SK-N-SH (cell line): ENCODE measurements at regions not wholly inside any gene's neighbourhood (a gene's known extent, or its start where the extent isn't known, plus 50 kb on each side); places are given as distances from the start of the nearest gene placed in this dataset.

Experiments used
- EP300 ChIP-seq, 2 experiments: IDR thresholded peaks; 2 replicates each; pipeline versions ENCODE4 v1.4.0 to v1.6.1; 2012; ENCODE audit warnings: borderline replicate concordance in 1 of 2, low read depth in 1 of 2, low read length in 1 of 2
- EZH2phosphoT487 ChIP-seq: fragments of 200-600 bp; sonication (generic); IDR thresholded peaks from 2 replicates; pipeline ENCODE4 v1.6.1; 2017; ENCODE audit warnings: low read depth, mixed run types, mild to moderate bottlenecking, antibody characterized with exemption, moderate library complexity, borderline replicate concordance
- FOXJ3 ChIP-seq: sonication (generic); formaldehyde crosslinking; IDR thresholded peaks from 2 replicates; pipeline ENCODE4 v1.5.1; 2020; ENCODE audit warnings: mild to moderate bottlenecking, missing genetic modification reagents
- JUND ChIP-seq: IDR thresholded peaks from 2 replicates; pipeline ENCODE4 v1.4.0; 2012
- NFIC ChIP-seq: IDR thresholded peaks from 2 replicates; pipeline ENCODE4 v1.4.0; 2012; ENCODE audit warnings: borderline replicate concordance
- POLR2AphosphoS5 ChIP-seq: IDR thresholded peaks from 2 replicates; pipeline ENCODE4 v1.6.1; 2012; ENCODE audit warnings: low read depth, low read length
- TF ChIP-seq, protein P1 (sequence below): fragments of 200-600 bp; sonication (generic); IDR thresholded peaks from 2 replicates; pipeline ENCODE4 v1.6.1; 2017; ENCODE audit warnings: antibody characterized with exemption, mild to moderate bottlenecking, moderate library complexity
- TF ChIP-seq, protein P2 (sequence below): fragments of 150-350 bp; IDR thresholded peaks from 2 replicates; pipeline ENCODE4 v1.6.1; 2017; ENCODE audit warnings: antibody characterized with exemption, low read length, low read depth, borderline replicate concordance
- TF ChIP-seq, protein P3 (sequence below): IDR thresholded peaks from 2 replicates; pipeline ENCODE4 v1.4.0; 2012; ENCODE audit warnings: low read depth
- TF ChIP-seq, protein P4 (sequence below): IDR thresholded peaks from 2 replicates; pipeline ENCODE4 v1.6.1; 2012; ENCODE audit warnings: mild to moderate bottlenecking, low read depth, low read length, moderate library complexity

DNA sequence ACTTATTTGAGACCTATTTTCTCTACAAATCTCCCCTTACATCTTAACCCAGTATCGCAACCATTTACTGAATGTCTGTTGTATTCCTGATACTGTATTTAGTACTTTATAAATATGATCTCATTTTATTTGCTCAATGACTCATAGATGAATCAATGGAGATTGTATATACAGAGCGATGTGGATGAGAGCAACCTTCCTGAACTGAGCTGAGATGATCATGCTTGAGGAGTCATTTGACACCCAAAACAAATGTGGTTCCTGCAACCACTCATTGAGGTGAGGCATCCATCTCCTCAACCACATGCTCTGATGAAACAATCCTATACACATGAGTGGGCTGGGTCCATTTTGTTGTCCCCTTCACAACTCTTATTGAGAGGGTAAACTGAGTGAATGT lies 250.0 kb downstream of the CDC14C start:
- TF ChIP-seq, protein P1, sequence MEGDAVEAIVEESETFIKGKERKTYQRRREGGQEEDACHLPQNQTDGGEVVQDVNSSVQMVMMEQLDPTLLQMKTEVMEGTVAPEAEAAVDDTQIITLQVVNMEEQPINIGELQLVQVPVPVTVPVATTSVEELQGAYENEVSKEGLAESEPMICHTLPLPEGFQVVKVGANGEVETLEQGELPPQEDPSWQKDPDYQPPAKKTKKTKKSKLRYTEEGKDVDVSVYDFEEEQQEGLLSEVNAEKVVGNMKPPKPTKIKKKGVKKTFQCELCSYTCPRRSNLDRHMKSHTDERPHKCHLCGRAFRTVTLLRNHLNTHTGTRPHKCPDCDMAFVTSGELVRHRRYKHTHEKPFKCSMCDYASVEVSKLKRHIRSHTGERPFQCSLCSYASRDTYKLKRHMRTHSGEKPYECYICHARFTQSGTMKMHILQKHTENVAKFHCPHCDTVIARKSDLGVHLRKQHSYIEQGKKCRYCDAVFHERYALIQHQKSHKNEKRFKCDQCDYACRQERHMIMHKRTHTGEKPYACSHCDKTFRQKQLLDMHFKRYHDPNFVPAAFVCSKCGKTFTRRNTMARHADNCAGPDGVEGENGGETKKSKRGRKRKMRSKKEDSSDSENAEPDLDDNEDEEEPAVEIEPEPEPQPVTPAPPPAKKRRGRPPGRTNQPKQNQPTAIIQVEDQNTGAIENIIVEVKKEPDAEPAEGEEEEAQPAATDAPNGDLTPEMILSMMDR, result no peak
- TF ChIP-seq EZH2phosphoT487 (no peak), POLR2AphosphoS5 (no peak), NFIC (no peak), JUND (no peak), EP300 (IDR thresholded peaks at IDR 0.05; ENCODE audit: borderline replicate concordance in 1 of 2, low read depth in 1 of 2, low read length in 1 of 2) (no peak), FOXJ3 (CRISPR knock-in tag) (no peak)
- TF ChIP-seq, protein P2, sequence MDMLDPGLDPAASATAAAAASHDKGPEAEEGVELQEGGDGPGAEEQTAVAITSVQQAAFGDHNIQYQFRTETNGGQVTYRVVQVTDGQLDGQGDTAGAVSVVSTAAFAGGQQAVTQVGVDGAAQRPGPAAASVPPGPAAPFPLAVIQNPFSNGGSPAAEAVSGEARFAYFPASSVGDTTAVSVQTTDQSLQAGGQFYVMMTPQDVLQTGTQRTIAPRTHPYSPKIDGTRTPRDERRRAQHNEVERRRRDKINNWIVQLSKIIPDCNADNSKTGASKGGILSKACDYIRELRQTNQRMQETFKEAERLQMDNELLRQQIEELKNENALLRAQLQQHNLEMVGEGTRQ, result no peak
- TF ChIP-seq, protein P3, sequence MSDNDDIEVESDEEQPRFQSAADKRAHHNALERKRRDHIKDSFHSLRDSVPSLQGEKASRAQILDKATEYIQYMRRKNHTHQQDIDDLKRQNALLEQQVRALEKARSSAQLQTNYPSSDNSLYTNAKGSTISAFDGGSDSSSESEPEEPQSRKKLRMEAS, result no peak
- TF ChIP-seq, protein P4, sequence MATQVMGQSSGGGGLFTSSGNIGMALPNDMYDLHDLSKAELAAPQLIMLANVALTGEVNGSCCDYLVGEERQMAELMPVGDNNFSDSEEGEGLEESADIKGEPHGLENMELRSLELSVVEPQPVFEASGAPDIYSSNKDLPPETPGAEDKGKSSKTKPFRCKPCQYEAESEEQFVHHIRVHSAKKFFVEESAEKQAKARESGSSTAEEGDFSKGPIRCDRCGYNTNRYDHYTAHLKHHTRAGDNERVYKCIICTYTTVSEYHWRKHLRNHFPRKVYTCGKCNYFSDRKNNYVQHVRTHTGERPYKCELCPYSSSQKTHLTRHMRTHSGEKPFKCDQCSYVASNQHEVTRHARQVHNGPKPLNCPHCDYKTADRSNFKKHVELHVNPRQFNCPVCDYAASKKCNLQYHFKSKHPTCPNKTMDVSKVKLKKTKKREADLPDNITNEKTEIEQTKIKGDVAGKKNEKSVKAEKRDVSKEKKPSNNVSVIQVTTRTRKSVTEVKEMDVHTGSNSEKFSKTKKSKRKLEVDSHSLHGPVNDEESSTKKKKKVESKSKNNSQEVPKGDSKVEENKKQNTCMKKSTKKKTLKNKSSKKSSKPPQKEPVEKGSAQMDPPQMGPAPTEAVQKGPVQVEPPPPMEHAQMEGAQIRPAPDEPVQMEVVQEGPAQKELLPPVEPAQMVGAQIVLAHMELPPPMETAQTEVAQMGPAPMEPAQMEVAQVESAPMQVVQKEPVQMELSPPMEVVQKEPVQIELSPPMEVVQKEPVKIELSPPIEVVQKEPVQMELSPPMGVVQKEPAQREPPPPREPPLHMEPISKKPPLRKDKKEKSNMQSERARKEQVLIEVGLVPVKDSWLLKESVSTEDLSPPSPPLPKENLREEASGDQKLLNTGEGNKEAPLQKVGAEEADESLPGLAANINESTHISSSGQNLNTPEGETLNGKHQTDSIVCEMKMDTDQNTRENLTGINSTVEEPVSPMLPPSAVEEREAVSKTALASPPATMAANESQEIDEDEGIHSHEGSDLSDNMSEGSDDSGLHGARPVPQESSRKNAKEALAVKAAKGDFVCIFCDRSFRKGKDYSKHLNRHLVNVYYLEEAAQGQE, result no peak
